ENCODE measurements at regions not wholly inside any gene's neighbourhood (a gene's known extent, or its start where the extent isn't known, plus 50 kb on each side); places are given as distances from the start of the nearest gene placed in this dataset.

- Histone ChIP-seq H3K14ac (ENCODE audit: insufficient read length) (no peak overlapping the region), H2BK12ac (ENCODE audit: low read depth, low read length) (no peak overlapping the region), H2BK20ac (ENCODE audit: low read length) (no peak overlapping the region), H4K20me1 (replicated peaks in 1 of 2; ENCODE audit: control insufficient read depth in 1 of 2, insufficient read depth in 2 of 2, low read length in 2 of 2) (no peaks in the 10 kb centered on the region), H2BK5ac (ENCODE audit: low read depth, low read length) (no peak overlapping the region), H3K9me3 (ENCODE audit: insufficient read depth in 2 of 2, low read depth in 1 of 2, low read length in 1 of 2) (no peaks in the 10 kb centered on the region), H4K5ac (ENCODE audit: insufficient read length, low read depth, low read length) (no peak overlapping the region), H3K23ac (ENCODE audit: insufficient read length) (no peak overlapping the region), H3K9ac (replicated peaks in 1 of 4; ENCODE audit: extremely low read depth in 1 of 4, low read depth in 3 of 4, low read length in 3 of 4) (no peak overlapping the region), H3K4me3 (ENCODE audit: extremely low read depth in 1 of 4, insufficient read depth in 2 of 4, low read depth in 3 of 4, low read length in 4 of 4) (no peak overlapping the region), H4K8ac (ENCODE audit: extremely low read depth, insufficient read depth, low read length) (no peak overlapping the region), H3K79me2 (ENCODE audit: control insufficient read depth in 1 of 2, insufficient read depth in 2 of 2, low read length in 2 of 2) (no peaks in the 10 kb centered on the region), H3K36me3 (ENCODE audit: control insufficient read depth in 2 of 4, insufficient read depth in 4 of 4, low read length in 3 of 4) (no peaks in the 10 kb centered on the region), H3K79me1 (ENCODE audit: low read depth, low read length) (no peaks in the 10 kb centered on the region), H2AFZ (ENCODE audit: low read length) (no peak overlapping the region), H3K23me2 (ENCODE audit: low read depth, low read length) (no peaks in the 10 kb centered on the region), H3K27ac (ENCODE audit: low read depth, low read length) (no peak overlapping the region), H3K4ac (replicated peaks; ENCODE audit: insufficient read length, low read depth, low read length) (no peak overlapping the region), H3K18ac (ENCODE audit: extremely low read depth, low read length) (no peak overlapping the region), H3K4me1 (replicated peaks in 1 of 4; ENCODE audit: control insufficient read depth in 3 of 4, insufficient read depth in 4 of 4, low read length in 3 of 4) (no peaks in the 10 kb centered on the region), H3K27me3 (replicated peaks in 1 of 4; ENCODE audit: control insufficient read depth in 3 of 4, extremely low read depth in 1 of 4, insufficient read depth in 3 of 4, low read length in 3 of 4) (no peaks in the 10 kb centered on the region), H2BK15ac (ENCODE audit: low read length) (no peak overlapping the region), H4K91ac (replicated peaks; ENCODE audit: insufficient read length, low read length) (no peak overlapping the region), H3K56ac (replicated peaks; ENCODE audit: insufficient read length, low read depth, low read length) (no peak overlapping the region), H3K4me2 (ENCODE audit: insufficient read depth in 1 of 2, low read depth in 2 of 2, low read length in 2 of 2) (no peak overlapping the region), H2AK5ac (ENCODE audit: low read depth, low read length) (no peak overlapping the region), H2BK120ac (replicated peaks; ENCODE audit: low read depth, low read length) (no peak overlapping the region)
- no peak for FAIRE-seq
- POLR2A ChIA-PET (ENCODE audit: partially characterized antibody) = no interaction called here
- CTCF ChIA-PET (ENCODE audit: partially characterized antibody) = interaction anchor here (3.3 kb wide), 1 partner anchor 23 kb away, joined by 17 read pairs; no protein-coding TSS in a partner anchor
- WGBS, 2 experiments (ENCODE audit: extremely low coverage in 1 of 2, insufficient coverage in 1 of 2, insufficient read length in 1 of 2, insufficient replicate concordance in 2 of 2, low coverage in 1 of 2, low lambda C conversion rate in 2 of 2, missing lambda C conversion rate in 1 of 2) = 89% methylated on average over 2 of the region's 2 CpGs; no CpG with 5 or more reads in 1 of the 2 experiments
- no peak for DNase-seq (ENCODE audit: low read depth in 1 of 2, low spot score in 2 of 2)
- TF ChIP-seq JUN (IDR thresholded peaks at IDR 0.05; ENCODE audit: low read depth, low read length) (no peak), NANOG (IDR thresholded peaks at IDR 0.05; ENCODE audit: insufficient read depth, low read depth, low read length, poor library complexity, severe bottlenecking) (no peak), RNF2 (IDR thresholded peaks at IDR 0.05; ENCODE audit: borderline replicate concordance, low read depth, low read length, missing control alignments, poor library complexity, severe bottlenecking) (no peak), ASH2L (IDR thresholded peaks at IDR 0.05; ENCODE audit: low read length) (no peak), BCL11A (IDR thresholded peaks at IDR 0.05; ENCODE audit: low read depth in 2 of 2, low read length in 2 of 2) (no peak), FOSL1 (IDR thresholded peaks at IDR 0.05; ENCODE audit: insufficient read depth, low read depth, low read length) (no peak), TBP (IDR thresholded peaks at IDR 0.05; ENCODE audit: low read depth, low read length) (no peak), KDM1A (IDR thresholded peaks at IDR 0.05; ENCODE audit: borderline replicate concordance, low read length) (no peak), CHD1 (IDR thresholded peaks at IDR 0.05; ENCODE audit: low read depth, low read length) (no peak), SAP30 (IDR thresholded peaks at IDR 0.05; ENCODE audit: insufficient read depth, insufficient replicate concordance, low read length) (no peak), NRF1 (IDR thresholded peaks at IDR 0.05; ENCODE audit: low read depth, low read length) (no peak), HDAC6 (IDR thresholded peaks at IDR 0.05; ENCODE audit: low read depth, low read length) (no peak), CHD2 (IDR thresholded peaks at IDR 0.05; ENCODE audit: low read length) (no peak), ATF3 (IDR thresholded peaks at IDR 0.05; ENCODE audit: insufficient read depth, low read depth, low read length) (no peak)
Measured at GRCh38 chr20:12036142-12036541, 118.4 kb downstream of the BTBD3 start.

Data from H1 (cell line).